HEK293 (cell line): ENCODE measurements at regions not wholly inside any gene's neighbourhood (a gene's known extent, or its start where the extent isn't known, plus 50 kb on each side); places are given as distances from the start of the nearest gene placed in this dataset.

ENCODE experiments used
- CTCF ChIA-PET: fragments of 350-600 bp; formaldehyde crosslinking; extraction: SDS; loops from one replicate; lab custom pipeline; 2021; ENCODE audit warnings: antibody characterized with exemption; lab: Yijun Ruan, JAX
- POLR2A ChIA-PET: fragments of 300-600 bp; formaldehyde crosslinking; extraction: SDS; loops from one replicate; lab custom pipeline; 2020; ENCODE audit warnings: antibody characterized with exemption, inconsistent platforms; lab: Yijun Ruan, JAX
- H3K27ac ChIP-seq: fragments of 200-500 bp; sonication (Bioruptor generic); 2 replicates; pipeline ENCODE4 v1.5.1; 2014; ENCODE audit warnings: low read depth, low read length, control low read depth, inconsistent platforms; ENCODE audit errors: extremely low read depth
- H3K36me3 ChIP-seq, 2 experiments: fragments of 200-500 bp in 1 of 2; sonication (Bioruptor generic) in 1 of 2; 1 replicate in 1 of 2; 2 replicates in 1 of 2; pipeline ENCODE4 v1.5.1; 2014 to 2017; ENCODE audit warnings: inconsistent platforms in 2 of 2, low read length in 2 of 2; ENCODE audit not compliant: control insufficient read depth in 2 of 2, insufficient read depth in 1 of 2
- H3K4me1 ChIP-seq: fragments of 200-500 bp; sonication (Bioruptor generic); 2 replicates; pipeline ENCODE4 v1.5.1; 2014; ENCODE audit warnings: mild to moderate bottlenecking, low read length, inconsistent platforms; ENCODE audit not compliant: control insufficient read depth, insufficient read depth
- H3K4me3 ChIP-seq: 2 replicates; pipeline ENCODE4 v1.5.1; 2011; ENCODE audit warnings: low read depth, mild to moderate bottlenecking, control low read depth, low read length, moderate library complexity
- H3K9me3 ChIP-seq: fragments of 200-500 bp; sonication (Bioruptor generic); 2 replicates; pipeline ENCODE4 v1.5.1; 2014; ENCODE audit warnings: low read depth, low read length, inconsistent platforms; ENCODE audit not compliant: control insufficient read depth, insufficient read depth
- GLI2 ChIP-seq: fragments of 450-650 bp; formaldehyde crosslinking; IDR thresholded peaks from 2 replicates; pipeline ENCODE4; 2017; ENCODE audit warnings: missing biosample characterization, missing genetic modification characterization, low read depth, borderline replicate concordance
- GLIS1 ChIP-seq: fragments of 450-650 bp; formaldehyde crosslinking; IDR thresholded peaks from 2 replicates; pipeline ENCODE4 v1.5.1; 2016; ENCODE audit warnings: missing biosample characterization, missing genetic modification characterization
- HOXD13 ChIP-seq: sonication (generic); formaldehyde crosslinking; IDR thresholded peaks from 2 replicates; pipeline ENCODE4 v1.8.0; 2022; ENCODE audit warnings: missing genetic modification reagents, borderline replicate concordance
- RBAK ChIP-seq: fragments of 450-650 bp; formaldehyde crosslinking; IDR thresholded peaks from 2 replicates; pipeline ENCODE4 v1.5.1; 2016; ENCODE audit warnings: missing biosample characterization, missing genetic modification characterization
- TRIM28 ChIP-seq: IDR thresholded peaks from 2 replicates; pipeline ENCODE4 v1.6.1; 2011; ENCODE audit warnings: low read length, control low read depth, borderline replicate concordance
- ZBTB7A ChIP-seq: fragments of 450-650 bp; formaldehyde crosslinking; IDR thresholded peaks from 2 replicates; pipeline ENCODE4 v1.5.1; 2016; ENCODE audit warnings: low read depth, missing biosample characterization, missing genetic modification characterization
- ZNF138 ChIP-seq: fragments of 450-650 bp; formaldehyde crosslinking; IDR thresholded peaks from 2 replicates; pipeline ENCODE4 v1.5.1; 2016; ENCODE audit warnings: missing biosample characterization, missing genetic modification characterization, borderline replicate concordance
- ZNF175 ChIP-seq: fragments of 450-650 bp; formaldehyde crosslinking; IDR thresholded peaks from 2 replicates; pipeline ENCODE4 v1.5.1; 2016; ENCODE audit warnings: missing biosample characterization, missing genetic modification characterization
- ZNF184 ChIP-seq: fragments of 450-650 bp; IDR thresholded peaks from 2 replicates; pipeline ENCODE4 v1.5.1; 2018; ENCODE audit warnings: missing biosample characterization, mild to moderate bottlenecking, missing genetic modification characterization
- ZNF501 ChIP-seq: fragments of 450-650 bp; formaldehyde crosslinking; IDR thresholded peaks from 2 replicates; pipeline ENCODE4 v1.5.1; 2016; ENCODE audit warnings: missing biosample characterization, missing genetic modification characterization
- ZNF544 ChIP-seq: fragments of 450-650 bp; formaldehyde crosslinking; IDR thresholded peaks from 2 replicates; pipeline ENCODE4 v1.5.0; 2017; ENCODE audit warnings: missing biosample characterization, missing genetic modification characterization
- ZNF560 ChIP-seq: fragments of 450-650 bp; formaldehyde crosslinking; IDR thresholded peaks from 2 replicates; pipeline ENCODE4 v1.5.1; 2017; ENCODE audit warnings: missing biosample characterization, missing genetic modification characterization, borderline replicate concordance
- ZNF660 ChIP-seq: fragments of 450-650 bp; IDR thresholded peaks from 2 replicates; pipeline ENCODE4 v1.5.1; 2018; ENCODE audit warnings: missing biosample characterization, mild to moderate bottlenecking, missing genetic modification characterization
- ZNF670 ChIP-seq: fragments of 450-650 bp; formaldehyde crosslinking; IDR thresholded peaks from 2 replicates; pipeline ENCODE4 v1.5.1; 2016; ENCODE audit warnings: missing biosample characterization, missing genetic modification characterization, low read depth
- TF ChIP-seq, protein P1 (sequence below): fragments of 450-650 bp; formaldehyde crosslinking; IDR thresholded peaks from 2 replicates; pipeline ENCODE4 v1.5.1; 2016; ENCODE audit warnings: missing biosample characterization, missing genetic modification characterization
- TF ChIP-seq, protein P2 (sequence below): fragments of 450-650 bp; formaldehyde crosslinking; IDR thresholded peaks from 2 replicates; pipeline ENCODE4 v1.5.1; 2016; ENCODE audit warnings: missing biosample characterization, missing genetic modification characterization
- TF ChIP-seq, protein P3 (sequence below): fragments of 450-650 bp; formaldehyde crosslinking; IDR thresholded peaks from 2 replicates; pipeline ENCODE4 v1.5.1; 2016; ENCODE audit warnings: missing biosample characterization, missing genetic modification characterization
- TF ChIP-seq, protein P4 (sequence below): fragments of 450-650 bp; formaldehyde crosslinking; IDR thresholded peaks from 2 replicates; pipeline ENCODE4 v1.5.1; 2016; ENCODE audit warnings: missing biosample characterization, missing genetic modification characterization
- TF ChIP-seq, protein P5 (sequence below): fragments of 450-650 bp; formaldehyde crosslinking; IDR thresholded peaks from 2 replicates; pipeline ENCODE4 v1.5.1; 2016; ENCODE audit warnings: missing biosample characterization, missing genetic modification characterization
- TF ChIP-seq, protein P6 (sequence below): fragments of 450-650 bp; formaldehyde crosslinking; IDR thresholded peaks from 2 replicates; pipeline ENCODE4 v1.5.1; 2016; ENCODE audit warnings: missing biosample characterization, missing genetic modification characterization, low read depth
- TF ChIP-seq, protein P7 (sequence below): fragments of 450-650 bp; formaldehyde crosslinking; IDR thresholded peaks from 2 replicates; pipeline ENCODE4 v1.5.0; 2017; ENCODE audit warnings: missing biosample characterization, missing genetic modification characterization, borderline replicate concordance

DNA sequence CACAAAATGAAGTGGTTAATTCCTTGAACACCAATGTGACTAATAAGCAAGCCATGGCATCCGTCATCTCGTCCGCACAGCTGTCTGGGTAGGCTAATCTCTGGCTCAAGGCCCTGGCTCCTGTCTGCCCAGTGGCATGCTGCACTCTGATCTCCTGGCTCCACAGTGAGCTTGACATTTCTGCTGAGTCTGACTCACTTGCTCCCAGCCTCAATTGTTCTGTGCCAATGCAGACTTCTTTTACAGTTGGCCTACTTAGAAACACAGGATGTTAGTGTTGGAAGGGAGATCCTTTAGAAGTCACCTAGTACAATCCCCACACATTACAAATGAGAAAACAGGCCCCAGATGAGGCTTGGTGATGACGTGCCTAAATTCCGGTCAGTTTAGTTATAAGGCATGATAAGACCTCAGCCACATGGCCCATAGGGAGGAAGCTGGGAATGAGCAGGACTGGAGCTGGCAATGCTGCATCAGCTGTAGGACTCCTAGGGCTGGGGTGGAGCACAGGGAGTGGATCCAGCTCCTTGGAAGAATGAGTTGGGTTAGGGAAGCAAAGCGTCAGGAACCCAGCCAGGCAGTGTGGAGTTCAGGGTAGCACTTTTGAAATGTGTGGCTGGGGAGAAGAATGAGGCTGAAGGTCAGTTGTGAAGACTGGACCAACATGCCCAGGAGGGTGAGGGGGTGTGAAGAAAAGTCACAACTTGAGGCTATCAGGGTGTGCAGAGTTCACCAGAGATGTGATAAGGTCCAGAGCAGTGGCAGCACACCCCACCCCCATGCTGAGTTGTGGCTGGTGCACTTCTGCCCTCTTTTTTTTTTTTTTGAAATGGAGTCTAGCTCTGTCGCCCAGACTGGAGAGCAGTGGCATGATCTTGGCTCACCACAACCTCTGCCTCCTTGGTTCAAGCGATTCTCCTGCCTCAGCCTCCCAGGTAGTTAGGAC, 70.2 kb upstream of the EED start (continued):
- TF ChIP-seq, protein P1, sequence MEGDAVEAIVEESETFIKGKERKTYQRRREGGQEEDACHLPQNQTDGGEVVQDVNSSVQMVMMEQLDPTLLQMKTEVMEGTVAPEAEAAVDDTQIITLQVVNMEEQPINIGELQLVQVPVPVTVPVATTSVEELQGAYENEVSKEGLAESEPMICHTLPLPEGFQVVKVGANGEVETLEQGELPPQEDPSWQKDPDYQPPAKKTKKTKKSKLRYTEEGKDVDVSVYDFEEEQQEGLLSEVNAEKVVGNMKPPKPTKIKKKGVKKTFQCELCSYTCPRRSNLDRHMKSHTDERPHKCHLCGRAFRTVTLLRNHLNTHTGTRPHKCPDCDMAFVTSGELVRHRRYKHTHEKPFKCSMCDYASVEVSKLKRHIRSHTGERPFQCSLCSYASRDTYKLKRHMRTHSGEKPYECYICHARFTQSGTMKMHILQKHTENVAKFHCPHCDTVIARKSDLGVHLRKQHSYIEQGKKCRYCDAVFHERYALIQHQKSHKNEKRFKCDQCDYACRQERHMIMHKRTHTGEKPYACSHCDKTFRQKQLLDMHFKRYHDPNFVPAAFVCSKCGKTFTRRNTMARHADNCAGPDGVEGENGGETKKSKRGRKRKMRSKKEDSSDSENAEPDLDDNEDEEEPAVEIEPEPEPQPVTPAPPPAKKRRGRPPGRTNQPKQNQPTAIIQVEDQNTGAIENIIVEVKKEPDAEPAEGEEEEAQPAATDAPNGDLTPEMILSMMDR (tag by site-specific recombination), result no peak
- TF ChIP-seq ZNF138 (tag by site-specific recombination), result no peak
- TF ChIP-seq, all 188 proteins: peak for 0

DNA sequence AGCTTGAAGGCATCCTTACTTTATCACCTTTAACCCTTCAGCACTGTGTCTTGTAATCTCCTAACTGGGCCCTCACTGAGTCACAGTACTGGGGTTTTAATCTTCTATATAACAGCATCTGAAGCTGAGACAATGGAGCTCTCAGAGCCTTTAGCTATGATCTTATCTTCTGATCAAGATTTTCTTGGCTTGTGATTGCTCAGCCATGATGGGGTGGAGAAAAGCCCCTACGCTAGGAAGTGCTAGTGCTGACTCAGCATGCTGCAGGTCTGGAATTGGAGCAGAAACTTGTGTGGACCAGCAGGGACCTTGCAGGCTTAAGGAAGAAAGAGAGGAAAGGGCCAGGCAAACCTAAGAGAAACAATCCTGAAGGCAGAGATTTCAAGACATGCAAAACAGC, 71.7 kb upstream of the EED start:
- H3K36me3 ChIP-seq, result no peaks in the 10 kb centered on the region
- no peak overlapping the region for H3K4me3 ChIP-seq
- POLR2A ChIA-PET, result no interaction called here
- no peak for TF ChIP-seq ZNF184 (tag by site-specific recombination)
- TF ChIP-seq, protein P2, sequence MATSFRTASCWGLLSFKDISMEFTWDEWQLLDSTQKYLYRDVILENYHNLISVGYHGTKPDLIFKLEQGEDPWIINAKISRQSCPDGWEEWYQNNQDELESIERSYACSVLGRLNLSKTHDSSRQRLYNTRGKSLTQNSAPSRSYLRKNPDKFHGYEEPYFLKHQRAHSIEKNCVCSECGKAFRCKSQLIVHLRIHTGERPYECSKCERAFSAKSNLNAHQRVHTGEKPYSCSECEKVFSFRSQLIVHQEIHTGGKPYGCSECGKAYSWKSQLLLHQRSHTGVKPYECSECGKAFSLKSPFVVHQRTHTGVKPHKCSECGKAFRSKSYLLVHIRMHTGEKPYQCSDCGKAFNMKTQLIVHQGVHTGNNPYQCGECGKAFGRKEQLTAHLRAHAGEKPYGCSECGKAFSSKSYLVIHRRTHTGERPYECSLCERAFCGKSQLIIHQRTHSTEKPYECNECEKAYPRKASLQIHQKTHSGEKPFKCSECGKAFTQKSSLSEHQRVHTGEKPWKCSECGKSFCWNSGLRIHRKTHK (tag by site-specific recombination), result no peak
- TF ChIP-seq, protein P3, sequence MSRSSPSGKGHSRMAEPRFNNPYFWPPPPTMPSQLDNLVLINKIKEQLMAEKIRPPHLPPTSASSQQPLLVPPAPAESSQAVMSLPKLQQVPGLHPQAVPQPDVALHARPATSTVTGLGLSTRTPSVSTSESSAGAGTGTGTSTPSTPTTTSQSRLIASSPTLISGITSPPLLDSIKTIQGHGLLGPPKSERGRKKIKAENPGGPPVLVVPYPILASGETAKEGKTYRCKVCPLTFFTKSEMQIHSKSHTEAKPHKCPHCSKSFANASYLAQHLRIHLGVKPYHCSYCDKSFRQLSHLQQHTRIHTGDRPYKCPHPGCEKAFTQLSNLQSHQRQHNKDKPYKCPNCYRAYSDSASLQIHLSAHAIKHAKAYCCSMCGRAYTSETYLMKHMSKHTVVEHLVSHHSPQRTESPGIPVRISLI, result no peak
- TF ChIP-seq, protein P4, sequence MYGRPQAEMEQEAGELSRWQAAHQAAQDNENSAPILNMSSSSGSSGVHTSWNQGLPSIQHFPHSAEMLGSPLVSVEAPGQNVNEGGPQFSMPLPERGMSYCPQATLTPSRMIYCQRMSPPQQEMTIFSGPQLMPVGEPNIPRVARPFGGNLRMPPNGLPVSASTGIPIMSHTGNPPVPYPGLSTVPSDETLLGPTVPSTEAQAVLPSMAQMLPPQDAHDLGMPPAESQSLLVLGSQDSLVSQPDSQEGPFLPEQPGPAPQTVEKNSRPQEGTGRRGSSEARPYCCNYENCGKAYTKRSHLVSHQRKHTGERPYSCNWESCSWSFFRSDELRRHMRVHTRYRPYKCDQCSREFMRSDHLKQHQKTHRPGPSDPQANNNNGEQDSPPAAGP (tag by site-specific recombination), result no peak
- TF ChIP-seq ZNF501 (tag by site-specific recombination), result no peak
- TF ChIP-seq ZNF560 (tag by site-specific recombination), result no peak
- TF ChIP-seq, protein P5, sequence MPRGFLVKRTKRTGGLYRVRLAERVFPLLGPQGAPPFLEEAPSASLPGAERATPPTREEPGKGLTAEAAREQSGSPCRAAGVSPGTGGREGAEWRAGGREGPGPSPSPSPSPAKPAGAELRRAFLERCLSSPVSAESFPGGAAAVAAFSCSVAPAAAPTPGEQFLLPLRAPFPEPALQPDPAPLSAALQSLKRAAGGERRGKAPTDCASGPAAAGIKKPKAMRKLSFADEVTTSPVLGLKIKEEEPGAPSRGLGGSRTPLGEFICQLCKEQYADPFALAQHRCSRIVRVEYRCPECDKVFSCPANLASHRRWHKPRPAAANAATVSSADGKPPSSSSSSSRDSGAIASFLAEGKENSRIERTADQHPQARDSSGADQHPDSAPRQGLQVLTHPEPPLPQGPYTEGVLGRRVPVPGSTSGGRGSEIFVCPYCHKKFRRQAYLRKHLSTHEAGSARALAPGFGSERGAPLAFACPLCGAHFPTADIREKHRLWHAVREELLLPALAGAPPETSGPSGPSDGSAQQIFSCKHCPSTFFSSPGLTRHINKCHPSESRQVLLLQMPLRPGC (tag by site-specific recombination), result no peak
- no peak for TF ChIP-seq ZNF670
- no peak for TF ChIP-seq GLI2 (tag by site-specific recombination)
- TF ChIP-seq HOXD13, result no peak
- no peak overlapping the region for H3K27ac ChIP-seq
- H3K9me3 ChIP-seq, result no peaks in the 10 kb centered on the region
- no peaks in the 10 kb centered on the region for H3K4me1 ChIP-seq
- CTCF ChIA-PET, result interaction anchor here (0.7 kb wide), 1 partner anchor 43 kb away, joined by 3 read pairs; no protein-coding TSS in a partner anchor

DNA sequence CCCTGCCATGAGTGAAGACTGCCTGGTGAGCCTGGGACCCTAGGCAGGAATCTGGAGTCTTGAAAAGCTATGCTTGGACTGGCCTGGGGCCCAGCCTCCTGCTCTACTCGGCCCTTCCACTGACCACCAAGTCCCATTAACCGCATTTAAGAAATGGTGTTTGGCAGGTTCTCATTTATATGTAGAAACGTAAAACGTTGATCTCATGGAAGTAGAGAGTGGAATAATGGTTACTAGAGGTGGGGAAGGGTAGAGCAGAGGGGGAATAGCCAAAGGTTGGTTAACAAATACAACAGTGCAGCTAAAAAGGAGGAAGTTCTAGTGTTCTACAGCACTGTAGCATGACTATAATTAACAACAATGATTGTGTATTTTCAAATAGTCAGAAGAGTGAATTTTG, 72.9 kb upstream of the EED start:
- CTCF ChIA-PET, result no interaction called here
- Histone ChIP-seq H3K9me3 (no peaks in the 10 kb centered on the region), H3K27ac (no peak overlapping the region), H3K36me3 (no peaks in the 10 kb centered on the region), H3K4me3 (no peak overlapping the region), H3K4me1 (no peaks in the 10 kb centered on the region)
- POLR2A ChIA-PET, result no interaction called here
- TF ChIP-seq ZNF175 (tag by site-specific recombination) (no peak), GLIS1 (tag by site-specific recombination) (no peak), ZNF544 (no peak), ZBTB7A (tag by site-specific recombination) (no peak), TRIM28 (no peak), RBAK (tag by site-specific recombination) (no peak), ZNF660 (no peak)
- TF ChIP-seq, protein P6, sequence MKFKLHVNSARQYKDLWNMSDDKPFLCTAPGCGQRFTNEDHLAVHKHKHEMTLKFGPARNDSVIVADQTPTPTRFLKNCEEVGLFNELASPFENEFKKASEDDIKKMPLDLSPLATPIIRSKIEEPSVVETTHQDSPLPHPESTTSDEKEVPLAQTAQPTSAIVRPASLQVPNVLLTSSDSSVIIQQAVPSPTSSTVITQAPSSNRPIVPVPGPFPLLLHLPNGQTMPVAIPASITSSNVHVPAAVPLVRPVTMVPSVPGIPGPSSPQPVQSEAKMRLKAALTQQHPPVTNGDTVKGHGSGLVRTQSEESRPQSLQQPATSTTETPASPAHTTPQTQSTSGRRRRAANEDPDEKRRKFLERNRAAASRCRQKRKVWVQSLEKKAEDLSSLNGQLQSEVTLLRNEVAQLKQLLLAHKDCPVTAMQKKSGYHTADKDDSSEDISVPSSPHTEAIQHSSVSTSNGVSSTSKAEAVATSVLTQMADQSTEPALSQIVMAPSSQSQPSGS (tag by site-specific recombination), result no peak
- TF ChIP-seq, protein P7, sequence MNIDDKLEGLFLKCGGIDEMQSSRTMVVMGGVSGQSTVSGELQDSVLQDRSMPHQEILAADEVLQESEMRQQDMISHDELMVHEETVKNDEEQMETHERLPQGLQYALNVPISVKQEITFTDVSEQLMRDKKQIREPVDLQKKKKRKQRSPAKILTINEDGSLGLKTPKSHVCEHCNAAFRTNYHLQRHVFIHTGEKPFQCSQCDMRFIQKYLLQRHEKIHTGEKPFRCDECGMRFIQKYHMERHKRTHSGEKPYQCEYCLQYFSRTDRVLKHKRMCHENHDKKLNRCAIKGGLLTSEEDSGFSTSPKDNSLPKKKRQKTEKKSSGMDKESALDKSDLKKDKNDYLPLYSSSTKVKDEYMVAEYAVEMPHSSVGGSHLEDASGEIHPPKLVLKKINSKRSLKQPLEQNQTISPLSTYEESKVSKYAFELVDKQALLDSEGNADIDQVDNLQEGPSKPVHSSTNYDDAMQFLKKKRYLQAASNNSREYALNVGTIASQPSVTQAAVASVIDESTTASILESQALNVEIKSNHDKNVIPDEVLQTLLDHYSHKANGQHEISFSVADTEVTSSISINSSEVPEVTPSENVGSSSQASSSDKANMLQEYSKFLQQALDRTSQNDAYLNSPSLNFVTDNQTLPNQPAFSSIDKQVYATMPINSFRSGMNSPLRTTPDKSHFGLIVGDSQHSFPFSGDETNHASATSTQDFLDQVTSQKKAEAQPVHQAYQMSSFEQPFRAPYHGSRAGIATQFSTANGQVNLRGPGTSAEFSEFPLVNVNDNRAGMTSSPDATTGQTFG, result no peak
